H9 (cell line): ENCODE measurements at regions not wholly inside any gene's neighbourhood (a gene's known extent, or its start where the extent isn't known, plus 50 kb on each side); places are given as distances from the start of the nearest gene placed in this dataset.

Experiments
- DNase-seq: peaks from one replicate; pipeline ENCODE4 v3.0.0-alpha.2; 2017
- H2AFZ ChIP-seq: one replicate; pipeline ENCODE4 v1.6.1; 2013; ENCODE audit warnings: mild to moderate bottlenecking, low read length, control low read depth, moderate library complexity
- H2AK5ac ChIP-seq: 2 replicates; pipeline ENCODE4 v1.6.1; 2013; ENCODE audit warnings: low read length, control low read depth, mixed read lengths; ENCODE audit not compliant: insufficient read length
- H2BK120ac ChIP-seq: one replicate; pipeline ENCODE4 v1.6.1; 2013; ENCODE audit warnings: low read depth, mild to moderate bottlenecking, low read length, control low read depth, inconsistent platforms; ENCODE audit not compliant: poor library complexity, severe bottlenecking
- H2BK12ac ChIP-seq: 2 replicates; pipeline ENCODE4 v1.6.1; 2013; ENCODE audit warnings: low read length, control low read depth, mixed read lengths, low read depth; ENCODE audit not compliant: insufficient read length
- H2BK15ac ChIP-seq: 2 replicates; pipeline ENCODE4 v1.6.1; 2013; ENCODE audit warnings: low read depth, low read length, control low read depth
- H2BK20ac ChIP-seq: one replicate; pipeline ENCODE4 v1.6.1; 2013; ENCODE audit warnings: low read depth, mild to moderate bottlenecking, low read length, control low read depth, inconsistent platforms; ENCODE audit not compliant: poor library complexity, severe bottlenecking
- H2BK5ac ChIP-seq: 2 replicates; pipeline ENCODE4 v1.6.1; 2013; ENCODE audit warnings: low read length, control low read depth, mixed read lengths; ENCODE audit not compliant: insufficient read length
- H3K14ac ChIP-seq: 2 replicates; pipeline ENCODE4 v1.6.1; 2013; ENCODE audit warnings: low read length, control low read depth; ENCODE audit not compliant: insufficient read depth
- H3K18ac ChIP-seq: 2 replicates; pipeline ENCODE4 v1.6.1; 2013; ENCODE audit warnings: low read depth, mild to moderate bottlenecking, mixed read lengths, low read length, control low read depth; ENCODE audit not compliant: insufficient read length
- H3K23ac ChIP-seq: 2 replicates; pipeline ENCODE4 v1.6.1; 2013; ENCODE audit warnings: low read length, control low read depth, mixed read lengths, low read depth; ENCODE audit not compliant: insufficient read length
- H3K23me2 ChIP-seq: 2 replicates; pipeline ENCODE4 v1.6.1; 2013; ENCODE audit warnings: low read depth, mild to moderate bottlenecking, mixed read lengths, low read length, control low read depth; ENCODE audit not compliant: insufficient read length, poor library complexity, severe bottlenecking
- H3K27ac ChIP-seq: 2 replicates; pipeline ENCODE4 v1.5.1; 2013; ENCODE audit warnings: low read length, control low read depth, mixed read lengths, low read depth; ENCODE audit not compliant: insufficient read length
- H3K27me3 ChIP-seq: 2 replicates; pipeline ENCODE4 v1.6.1; 2013; ENCODE audit warnings: low read length, control low read depth, inconsistent platforms; ENCODE audit not compliant: insufficient read depth
- H3K4ac ChIP-seq: 2 replicates; pipeline ENCODE4 v1.6.1; 2013; ENCODE audit warnings: low read depth, mild to moderate bottlenecking, control low read depth, inconsistent platforms, low read length, moderate library complexity
- H3K4me1 ChIP-seq: 2 replicates; pipeline ENCODE4 v1.6.1; 2013; ENCODE audit warnings: low read length, control low read depth, inconsistent platforms; ENCODE audit not compliant: insufficient read depth
- H3K4me2 ChIP-seq: 2 replicates; pipeline ENCODE4 v1.6.1; 2013; ENCODE audit warnings: low read length, control low read depth, mixed read lengths; ENCODE audit not compliant: insufficient read length, insufficient read depth
- H3K56ac ChIP-seq: 2 replicates; pipeline ENCODE4 v1.6.1; 2013; ENCODE audit warnings: low read depth, mild to moderate bottlenecking, mixed read lengths, low read length, control low read depth; ENCODE audit not compliant: insufficient read length
- H3K79me1 ChIP-seq: 2 replicates; pipeline ENCODE4 v1.6.1; 2013; ENCODE audit warnings: low read depth, mild to moderate bottlenecking, moderate library complexity, low read length, control low read depth, inconsistent platforms; ENCODE audit not compliant: insufficient read depth, poor library complexity, severe bottlenecking
- H3K79me2 ChIP-seq: 2 replicates; pipeline ENCODE4 v1.6.1; 2013; ENCODE audit warnings: low read length, control low read depth, inconsistent platforms; ENCODE audit not compliant: insufficient read depth
- H3K9ac ChIP-seq: 2 replicates; pipeline ENCODE4 v1.6.1; 2013; ENCODE audit warnings: low read length, control low read depth, mixed read lengths; ENCODE audit not compliant: insufficient read length; ENCODE audit errors: extremely low read depth
- H3K9me3 ChIP-seq: one replicate; pipeline ENCODE4 v1.6.1; 2013; ENCODE audit warnings: low read depth, low read length, inconsistent platforms; ENCODE audit not compliant: control insufficient read depth
- H3T11ph ChIP-seq: one replicate; pipeline ENCODE4 v1.6.1; 2013; ENCODE audit warnings: mild to moderate bottlenecking, low read length, control low read depth, inconsistent platforms
- H4K20me1 ChIP-seq: one replicate; pipeline ENCODE4 v1.6.1; 2013; ENCODE audit not compliant: control insufficient read depth, insufficient read length, insufficient read depth
- H4K5ac ChIP-seq: 2 replicates; pipeline ENCODE4 v1.6.1; 2013; ENCODE audit warnings: low read depth, mild to moderate bottlenecking, mixed read lengths, low read length, control low read depth; ENCODE audit not compliant: insufficient read length
- H4K8ac ChIP-seq: replicated peaks from 2 replicates; pipeline ENCODE4 v1.6.1; 2013; ENCODE audit warnings: low read length, control low read depth, mixed read lengths, low read depth; ENCODE audit not compliant: insufficient read length
- H4K91ac ChIP-seq: 2 replicates; pipeline ENCODE4 v1.6.1; 2013; ENCODE audit warnings: low read depth, mild to moderate bottlenecking, moderate library complexity, mixed read lengths, low read length, control low read depth; ENCODE audit not compliant: insufficient read length
- H3K27ac Mint-ChIP-seq, 3 experiments: 2 replicates in 2 of 3; 3 replicates in 1 of 3; pipeline ENCODE4 v1.8.0; 2020 to 2021; ENCODE audit warnings: mixed read lengths in 3 of 3, mild to moderate bottlenecking in 1 of 3, moderate library complexity in 1 of 3
- H3K27me3 Mint-ChIP-seq: 2 replicates; pipeline ENCODE4 v1.8.0; 2021; ENCODE audit warnings: low read depth, mild to moderate bottlenecking, moderate library complexity, mixed read lengths
- H3K36me3 Mint-ChIP-seq, 3 experiments: 2 replicates in 2 of 3; 3 replicates in 1 of 3; pipeline ENCODE4 v1.8.0; 2020 to 2021; ENCODE audit warnings: low read depth in 3 of 3, mixed read lengths in 3 of 3; ENCODE audit not compliant: insufficient read depth in 1 of 3
- H3K4me1 Mint-ChIP-seq, 2 experiments: 2 replicates each; pipeline ENCODE4 v1.8.0; 2020; ENCODE audit warnings: mixed read lengths in 2 of 2
- H3K4me3 Mint-ChIP-seq, 2 experiments: 2 replicates in 1 of 2; 3 replicates in 1 of 2; pipeline ENCODE4 v1.8.0; 2020 to 2021; ENCODE audit warnings: mild to moderate bottlenecking in 2 of 2, mixed read lengths in 2 of 2, moderate library complexity in 1 of 2
- H3K9me3 Mint-ChIP-seq, 2 experiments: 2 replicates in 1 of 2; 3 replicates in 1 of 2; pipeline ENCODE4 v1.8.0; 2020; ENCODE audit warnings: mild to moderate bottlenecking in 2 of 2, mixed read lengths in 2 of 2, moderate library complexity in 1 of 2
- WGBS: extraction: QIAGEN DNeasy Blood & Tissue Kit; methylation state at CpG from one replicate; pipeline ENCODE4 v1.1.7; 2013; ENCODE audit warnings: missing lambda C conversion rate, low lambda C conversion rate, mixed read lengths; ENCODE audit not compliant: insufficient read length; ENCODE audit errors: extremely low coverage; 5-methylcytosine and 5-hydroxymethylcytosine counted together
- TF ChIP-seq, protein P1 (sequence below): fragments of 200-600 bp; sonication (generic); conservative IDR thresholded peaks from 3 replicates; pipeline ENCODE4 v1.8.0; 2021; ENCODE audit warnings: antibody characterized with exemption, mild to moderate bottlenecking

- peaks cover 8% of the 10 kb centered on the region for H3K27me3 Mint-ChIP-seq
- Histone ChIP-seq H3K23ac (no peak overlapping the region), H3K79me2 (no peaks in the 10 kb centered on the region), H2BK120ac (no peak overlapping the region), H2BK20ac (no peak overlapping the region), H3K9me3 (no peaks in the 10 kb centered on the region), H3K4me1 (no peaks in the 10 kb centered on the region), H3K4me2 (no peak overlapping the region), H3T11ph (no peak overlapping the region), H3K56ac (no peak overlapping the region), H2AFZ (no peak overlapping the region), H3K27me3 (no peaks in the 10 kb centered on the region), H4K5ac (no peak overlapping the region), H3K27ac (no peak overlapping the region), H4K91ac (no peak overlapping the region), H3K79me1 (no peaks in the 10 kb centered on the region), H2BK15ac (no peak overlapping the region), H2AK5ac (no peak overlapping the region), H2BK12ac (no peak overlapping the region), H3K9ac (no peak overlapping the region), H2BK5ac (no peak overlapping the region), H4K8ac (no peak overlapping the region), H4K20me1 (no peaks in the 10 kb centered on the region), H3K14ac (no peak overlapping the region), H3K18ac (no peak overlapping the region), H3K23me2 (no peaks in the 10 kb centered on the region), H3K4ac (no peak overlapping the region)
- WGBS: no CpG with 5 or more reads among the region's 25 CpGs
- TF ChIP-seq, protein P1, sequence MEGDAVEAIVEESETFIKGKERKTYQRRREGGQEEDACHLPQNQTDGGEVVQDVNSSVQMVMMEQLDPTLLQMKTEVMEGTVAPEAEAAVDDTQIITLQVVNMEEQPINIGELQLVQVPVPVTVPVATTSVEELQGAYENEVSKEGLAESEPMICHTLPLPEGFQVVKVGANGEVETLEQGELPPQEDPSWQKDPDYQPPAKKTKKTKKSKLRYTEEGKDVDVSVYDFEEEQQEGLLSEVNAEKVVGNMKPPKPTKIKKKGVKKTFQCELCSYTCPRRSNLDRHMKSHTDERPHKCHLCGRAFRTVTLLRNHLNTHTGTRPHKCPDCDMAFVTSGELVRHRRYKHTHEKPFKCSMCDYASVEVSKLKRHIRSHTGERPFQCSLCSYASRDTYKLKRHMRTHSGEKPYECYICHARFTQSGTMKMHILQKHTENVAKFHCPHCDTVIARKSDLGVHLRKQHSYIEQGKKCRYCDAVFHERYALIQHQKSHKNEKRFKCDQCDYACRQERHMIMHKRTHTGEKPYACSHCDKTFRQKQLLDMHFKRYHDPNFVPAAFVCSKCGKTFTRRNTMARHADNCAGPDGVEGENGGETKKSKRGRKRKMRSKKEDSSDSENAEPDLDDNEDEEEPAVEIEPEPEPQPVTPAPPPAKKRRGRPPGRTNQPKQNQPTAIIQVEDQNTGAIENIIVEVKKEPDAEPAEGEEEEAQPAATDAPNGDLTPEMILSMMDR: no peak
- no peak for DNase-seq
- H3K36me3 Mint-ChIP-seq: no peaks in the 10 kb centered on the region; a peak in 1 of 7 replicates
- H3K27ac Mint-ChIP-seq: peak overlapping the region in 1 of 3 experiments; percentile 88; a peak in 1 of 7 replicates
- H3K4me3 Mint-ChIP-seq: no peak overlapping the region
- peaks cover 3 to 6% of the 10 kb centered on the region in 2 experiments; a peak in 2 of 4 replicates for H3K4me1 Mint-ChIP-seq
- H3K9me3 Mint-ChIP-seq: peaks cover 3 to 4% of the 10 kb centered on the region in 2 experiments; a peak in 2 of 5 replicates
Observed at GRCh38 chr2:239526666-239527415, 126.0 kb upstream of the HDAC4 start.
